AG10803 (cell line): ENCODE measurements at regions not wholly inside any gene's neighbourhood (a gene's known extent, or its start where the extent isn't known, plus 50 kb on each side); places are given as distances from the start of the nearest gene placed in this dataset.
"Not testable (repeated sequence)": the region's sequence is repeated elsewhere in the genome, so short reads cannot be mapped to it uniquely, and the experiment has no call there.

Source experiments
- DNase-seq: peaks from one replicate; pipeline ENCODE4 v3.0.0; 2010; ENCODE audit warnings: low read depth
- H3K4me3 ChIP-seq: 2 replicates; pipeline ENCODE4 v1.5.1; 2011; ENCODE audit warnings: mild to moderate bottlenecking, low read length, control low read depth
- CTCF ChIP-seq: conservative IDR thresholded peaks from 2 replicates; pipeline ENCODE4 v1.5.1; 2011; ENCODE audit warnings: mild to moderate bottlenecking, low read length, control low read depth, inconsistent platforms

- no peak for TF ChIP-seq CTCF
- no peak overlapping the region for H3K4me3 ChIP-seq
- DNase-seq: peak; percentile 80
These were observed 1037.0 kb downstream of the NR2F1-AS1 start for GRCh38 chr5:92544036-92544435.

GRCh38 chr5:92543201-92543600 is 1037.8 kb downstream of the NR2F1-AS1 start:
- H3K4me3 ChIP-seq: no peak overlapping the region
- TF ChIP-seq CTCF: no peak
- DNase-seq: peak; percentile 39

- H3K4me3 ChIP-seq, DNase-seq: not testable (repeated sequence)
These were observed 1039.0 kb downstream of the NR2F1-AS1 start for GRCh38 chr5:92542017-92542416.

GRCh38 chr5:92527311-92528078 is 1053.5 kb downstream of the NR2F1-AS1 start:
- DNase-seq: peak; percentile 52
- no peak for TF ChIP-seq CTCF
- no peak overlapping the region for H3K4me3 ChIP-seq

- DNase-seq: no peak
- no peak for TF ChIP-seq CTCF
- no peak overlapping the region for H3K4me3 ChIP-seq
These were observed 1055.9 kb downstream of the NR2F1-AS1 start for GRCh38 chr5:92525131-92525530.

- TF ChIP-seq CTCF: no peak
- no peak overlapping the region for H3K4me3 ChIP-seq
- no peak for DNase-seq
These were observed 1061.0 kb downstream of the NR2F1-AS1 start for GRCh38 chr5:92519811-92520632.

- peak; percentile 70 for TF ChIP-seq CTCF
- no peak overlapping the region for H3K4me3 ChIP-seq
- peak; percentile 38 for DNase-seq
These were observed 1062.6 kb downstream of the NR2F1-AS1 start for GRCh38 chr5:92518318-92518904.
